ENCODE measurements at regions not wholly inside any gene's neighbourhood (a gene's known extent, or its start where the extent isn't known, plus 50 kb on each side); places are given as distances from the start of the nearest gene placed in this dataset.
"Not testable (repeated sequence)": the region's sequence is repeated elsewhere in the genome, so short reads cannot be mapped to it uniquely, and the experiment has no call there.

DNA sequence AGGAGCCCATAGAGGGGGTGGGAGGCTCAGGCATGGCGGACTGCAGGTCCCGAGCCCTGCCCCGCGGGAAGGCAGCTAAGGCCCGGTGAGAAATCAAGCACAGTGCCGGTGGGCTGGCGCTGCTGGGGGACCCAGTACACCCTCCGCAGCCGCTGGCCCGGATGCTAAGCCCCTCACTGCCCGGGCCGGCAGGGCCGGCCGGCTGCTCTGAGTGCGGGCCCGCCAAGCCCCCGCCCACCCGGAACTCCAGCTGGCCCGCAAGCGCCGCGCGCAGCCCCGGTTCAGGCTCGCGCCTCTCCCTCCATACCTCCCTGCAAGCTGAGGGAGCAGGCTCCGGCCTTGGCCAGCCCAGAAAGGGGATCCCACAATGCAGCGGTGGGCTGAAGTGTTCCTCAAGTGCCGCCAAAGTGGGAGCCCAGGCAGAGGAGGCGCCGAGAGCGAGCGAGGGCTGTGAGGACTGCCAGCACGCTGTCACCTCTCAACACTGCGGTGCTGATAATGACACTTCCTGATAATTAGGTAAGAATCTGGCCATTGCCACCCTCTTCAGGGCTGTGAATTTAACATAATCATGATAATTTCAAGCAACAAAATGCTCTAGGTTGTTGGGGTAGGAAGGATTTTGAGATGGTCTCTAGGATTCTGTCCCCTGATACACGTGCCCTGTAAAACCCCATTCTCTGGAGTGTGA, 74.7 kb upstream of the TBL1XR1 start:
- TF ChIP-seq POLR2AphosphoS5 (IDR thresholded peaks at IDR 0.05), result not testable (repeated sequence)
- TF ChIP-seq, protein P1, sequence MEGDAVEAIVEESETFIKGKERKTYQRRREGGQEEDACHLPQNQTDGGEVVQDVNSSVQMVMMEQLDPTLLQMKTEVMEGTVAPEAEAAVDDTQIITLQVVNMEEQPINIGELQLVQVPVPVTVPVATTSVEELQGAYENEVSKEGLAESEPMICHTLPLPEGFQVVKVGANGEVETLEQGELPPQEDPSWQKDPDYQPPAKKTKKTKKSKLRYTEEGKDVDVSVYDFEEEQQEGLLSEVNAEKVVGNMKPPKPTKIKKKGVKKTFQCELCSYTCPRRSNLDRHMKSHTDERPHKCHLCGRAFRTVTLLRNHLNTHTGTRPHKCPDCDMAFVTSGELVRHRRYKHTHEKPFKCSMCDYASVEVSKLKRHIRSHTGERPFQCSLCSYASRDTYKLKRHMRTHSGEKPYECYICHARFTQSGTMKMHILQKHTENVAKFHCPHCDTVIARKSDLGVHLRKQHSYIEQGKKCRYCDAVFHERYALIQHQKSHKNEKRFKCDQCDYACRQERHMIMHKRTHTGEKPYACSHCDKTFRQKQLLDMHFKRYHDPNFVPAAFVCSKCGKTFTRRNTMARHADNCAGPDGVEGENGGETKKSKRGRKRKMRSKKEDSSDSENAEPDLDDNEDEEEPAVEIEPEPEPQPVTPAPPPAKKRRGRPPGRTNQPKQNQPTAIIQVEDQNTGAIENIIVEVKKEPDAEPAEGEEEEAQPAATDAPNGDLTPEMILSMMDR (IDR thresholded peaks at IDR 0.05 in 8 of 11, conservative IDR thresholded peaks at IDR 0.05 in 3 of 11), result not testable (repeated sequence)

All from spleen (tissue), 7 donors.